Putamen (tissue), 1 donor: ENCODE measurements at regions not wholly inside any gene's neighbourhood (a gene's known extent, or its start where the extent isn't known, plus 50 kb on each side); places are given as distances from the start of the nearest gene placed in this dataset.
A peak's percentile ranks its signal among the peaks of the same experiment; 100 is the strongest.

Experiments
- DNase-seq: peaks from one replicate; pipeline ENCODE4 v3.0.0-alpha.2; 2016; ENCODE audit warnings: low spot score

DNA sequence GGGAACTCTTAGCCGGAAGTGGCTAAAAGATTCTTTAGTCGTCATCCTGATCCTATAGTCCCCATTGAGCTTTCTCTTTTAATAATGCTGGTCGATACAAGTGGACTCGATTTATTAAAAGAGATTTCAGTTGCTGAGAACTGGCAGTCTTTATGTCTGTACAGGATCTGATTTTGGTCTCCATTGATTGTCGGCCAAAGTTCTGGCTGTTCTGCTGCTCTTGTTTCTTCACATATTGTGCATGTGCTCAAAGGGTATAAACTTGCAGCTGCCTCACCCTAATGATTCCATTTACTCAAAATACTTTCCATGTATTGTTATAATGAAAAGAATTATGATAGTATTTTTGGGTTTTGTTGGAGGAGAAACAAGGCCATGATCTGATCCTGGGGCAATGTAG is 100.7 kb upstream of the CTTNBP2 start:
- DNase-seq = no peak

DNA sequence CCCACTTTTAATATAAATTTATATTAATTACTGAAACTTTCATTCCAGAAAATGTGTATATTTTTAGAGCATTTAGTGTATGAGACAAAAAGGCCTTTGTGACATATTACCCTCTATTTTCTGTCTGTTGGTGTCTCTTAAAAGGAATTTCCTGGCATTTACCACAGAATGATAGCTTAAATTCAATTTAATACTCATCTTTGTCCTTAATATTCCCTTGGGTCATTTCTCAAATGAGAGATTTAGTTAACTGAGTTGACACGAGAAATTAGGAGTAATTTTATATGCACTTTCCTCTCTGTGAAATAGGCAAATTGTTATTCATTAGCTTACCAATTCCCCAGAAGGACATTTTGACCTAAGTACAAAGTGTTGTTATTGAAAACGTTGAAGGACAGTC is 101.7 kb upstream of the CTTNBP2 start:
- DNase-seq = no peak

DNA sequence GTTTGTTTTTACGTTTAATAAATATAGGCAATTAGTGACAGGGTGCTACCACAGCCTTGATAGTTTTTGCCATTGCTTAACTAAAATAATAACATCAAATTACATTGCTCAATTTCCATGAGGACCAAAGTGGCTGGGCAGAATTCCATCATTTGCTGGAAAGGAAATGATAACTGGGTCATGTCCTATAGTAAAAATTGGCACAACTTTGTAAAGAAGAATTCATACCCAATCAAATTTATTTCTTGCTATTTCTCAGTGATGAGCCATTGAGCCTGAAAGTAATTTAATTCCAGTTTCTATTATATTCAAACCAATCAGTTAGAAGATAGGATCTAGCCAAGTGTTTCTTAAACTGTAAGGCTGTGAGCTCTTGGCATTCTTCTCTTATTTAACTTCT is 102.2 kb upstream of the CTTNBP2 start:
- DNase-seq = no peak

DNA sequence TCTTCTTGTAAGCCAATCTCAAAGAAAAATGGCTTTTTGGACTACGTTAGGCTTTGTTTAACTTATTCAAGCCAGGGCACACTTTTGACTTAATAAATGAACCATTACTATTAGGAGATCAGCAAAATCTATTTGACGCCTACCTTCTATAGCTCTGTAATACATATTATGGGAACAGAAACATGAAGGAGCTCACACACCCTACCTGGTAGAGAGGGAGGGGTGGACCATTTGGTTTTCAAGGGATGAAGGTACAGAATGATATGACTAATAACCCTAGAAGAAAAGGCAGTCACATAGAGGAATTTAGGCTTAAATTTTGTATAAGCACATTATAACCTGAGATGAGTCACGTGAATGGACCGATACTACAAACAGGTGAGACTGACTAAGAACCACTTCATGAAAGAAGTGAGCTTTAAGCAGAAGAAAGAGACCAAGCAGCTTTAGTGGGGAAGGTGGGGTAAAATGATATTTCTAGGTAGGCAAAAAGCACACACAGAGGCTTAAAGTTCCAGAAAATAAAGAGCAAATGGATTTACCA is 106.8 kb upstream of the CTTNBP2 start:
- no peak for DNase-seq

DNA sequence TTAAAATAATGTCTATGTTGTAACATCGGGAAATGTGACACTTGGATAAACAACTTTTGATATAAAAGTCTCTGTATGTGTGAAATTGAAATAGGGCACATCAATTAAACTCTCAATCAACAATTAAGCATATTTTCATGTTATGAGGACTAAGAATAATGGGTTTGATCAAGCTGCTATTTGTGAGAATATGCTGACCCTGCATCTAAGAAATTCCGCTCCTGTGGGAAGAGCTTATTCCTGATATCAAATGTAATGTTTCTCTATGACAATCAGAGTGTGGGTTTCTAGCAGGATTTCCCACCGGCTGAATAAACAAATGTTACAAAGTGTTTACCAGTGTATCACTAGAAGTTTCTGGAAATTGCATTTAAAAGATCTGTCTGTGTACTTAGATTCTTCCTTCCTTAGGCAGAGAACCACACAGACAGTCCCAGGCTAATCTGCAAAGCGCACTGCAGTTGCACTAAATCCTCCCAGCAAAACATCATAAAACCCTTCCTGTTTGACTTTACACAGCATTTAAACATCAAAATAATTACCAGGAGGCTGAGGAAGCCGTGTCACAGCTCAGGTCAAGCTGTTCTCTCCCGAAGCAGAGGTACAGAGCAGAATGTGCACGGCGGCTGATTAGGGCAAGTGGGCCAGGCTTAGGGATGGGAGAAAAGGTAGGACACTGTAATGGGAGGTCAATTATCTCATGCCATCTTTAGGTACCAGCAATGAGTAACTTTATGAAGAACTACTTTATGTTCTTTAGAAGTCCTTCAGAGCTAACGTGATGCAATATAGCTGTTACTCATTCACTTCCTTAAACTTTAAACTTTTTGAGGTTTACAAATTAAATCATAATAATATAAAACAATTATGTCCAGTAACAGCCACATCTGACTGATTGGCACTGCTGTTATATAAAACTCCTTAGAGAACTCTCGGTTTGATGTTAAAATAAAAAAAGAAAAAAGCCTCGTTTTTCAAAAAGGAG is 109.1 kb upstream of the CTTNBP2 start:
- no peak for DNase-seq

DNA sequence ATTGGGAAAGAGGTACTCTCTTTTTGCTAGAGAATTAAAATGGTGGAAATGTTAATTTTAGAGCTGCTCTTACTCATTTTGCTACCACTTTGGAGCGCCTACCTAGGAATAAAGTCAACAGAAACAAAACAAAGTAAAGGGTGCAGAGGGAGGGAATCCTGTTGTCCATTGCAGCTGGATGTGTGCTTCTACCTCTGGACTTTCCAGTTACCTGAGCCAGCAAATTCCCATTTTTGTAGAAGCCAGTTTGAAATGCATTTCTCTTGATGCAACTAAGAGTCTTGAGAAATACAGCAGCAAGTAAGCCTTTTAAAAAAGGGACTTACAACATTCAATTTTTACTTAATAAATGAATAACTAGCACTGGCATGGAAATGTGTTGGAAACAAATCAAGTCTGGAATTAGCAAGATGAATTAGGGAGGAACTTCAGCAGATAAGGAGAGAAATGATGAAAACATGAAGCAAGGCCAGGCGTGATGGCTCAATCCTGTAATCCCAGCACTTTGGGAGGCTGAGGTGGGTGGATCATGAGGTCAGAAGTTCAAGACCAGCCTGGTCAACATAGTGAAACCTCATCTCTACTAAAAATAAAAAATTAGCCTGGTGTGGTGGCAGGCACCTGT is 113.5 kb upstream of the CTTNBP2 start:
- no peak for DNase-seq

DNA sequence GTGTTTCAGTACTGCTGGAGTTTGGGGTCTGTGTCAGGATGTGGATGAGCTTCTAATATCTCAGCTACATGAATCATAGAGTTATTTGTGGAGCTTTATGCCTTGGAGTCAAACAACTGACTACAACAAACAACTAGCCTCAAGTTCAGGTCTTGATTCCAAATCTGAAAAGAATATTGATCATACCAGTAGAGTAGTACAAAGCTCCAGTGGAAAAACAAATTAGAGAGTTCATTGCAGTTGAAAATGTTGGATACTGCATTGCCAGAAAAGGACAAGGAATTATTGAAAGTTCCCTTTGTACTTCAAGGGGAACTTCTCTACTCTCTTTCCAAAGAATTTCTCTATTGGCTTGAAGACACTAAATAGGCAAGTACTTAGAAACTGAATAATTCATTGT is 117.6 kb upstream of the CTTNBP2 start:
- no peak for DNase-seq

DNA sequence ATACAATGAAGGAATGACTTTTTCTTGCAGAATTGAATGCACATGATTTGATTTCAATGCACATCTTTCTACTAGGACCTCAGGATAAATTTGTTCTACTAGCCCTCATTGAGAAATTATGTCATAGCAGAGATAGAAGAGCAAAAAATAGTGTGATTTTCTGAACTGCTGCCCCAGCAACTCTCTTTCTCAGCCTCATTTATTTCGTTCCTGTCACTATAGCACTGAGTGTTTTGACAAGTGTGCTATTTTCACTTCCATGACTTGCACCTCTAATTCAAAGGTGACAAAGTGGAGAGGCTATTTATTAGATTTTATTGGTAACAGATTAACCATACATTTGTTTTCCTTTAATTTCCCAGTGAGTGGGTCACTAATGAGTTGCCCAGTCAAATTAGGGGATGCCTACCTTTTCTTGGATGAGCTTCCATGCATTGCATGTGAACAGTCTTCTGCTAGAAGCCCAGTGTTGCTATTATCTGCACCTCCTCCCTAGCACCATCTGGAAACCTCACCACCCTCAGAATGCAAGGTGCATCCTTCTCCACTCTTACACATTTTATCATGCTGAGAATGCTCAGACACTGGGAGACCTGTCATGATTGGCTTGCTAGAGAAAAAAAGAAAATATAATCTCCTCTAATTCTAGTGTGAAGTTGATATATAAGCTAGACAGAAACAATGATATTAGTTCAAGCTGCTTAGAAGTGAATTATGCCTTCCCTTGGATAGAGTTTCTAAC is 119.6 kb upstream of the CTTNBP2 start:
- DNase-seq = peak; percentile 19

DNA sequence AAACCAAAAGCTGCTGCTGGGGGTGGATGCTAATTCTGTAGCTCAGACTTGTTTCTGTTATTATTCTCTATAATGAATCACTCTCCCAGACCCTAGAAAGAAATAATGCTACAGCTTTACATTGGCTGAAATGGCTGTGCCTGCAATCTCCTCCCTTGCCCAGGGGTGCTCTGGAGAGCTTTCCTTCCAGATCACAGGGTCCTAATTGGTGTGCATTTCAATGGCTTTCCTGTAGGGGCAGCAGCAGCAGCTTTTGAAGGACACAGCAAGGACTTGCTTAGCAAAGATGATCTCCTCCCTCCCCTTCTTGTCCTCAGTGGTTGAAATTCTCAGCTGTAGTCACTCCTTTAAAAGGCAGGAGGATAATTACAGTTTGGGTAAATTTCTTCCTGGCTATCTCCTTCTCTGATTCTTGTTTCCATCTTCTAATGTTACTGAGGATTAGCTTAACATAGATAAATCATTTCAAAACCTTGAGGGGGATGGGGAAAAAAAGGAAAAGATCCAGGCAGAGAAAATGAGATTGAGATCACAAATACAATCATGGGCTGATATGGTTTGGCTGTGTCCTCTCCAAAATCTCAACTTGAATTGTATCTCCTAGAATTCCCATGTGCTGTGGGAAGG is 120.2 kb upstream of the CTTNBP2 start:
- DNase-seq = peak; percentile 34

DNA sequence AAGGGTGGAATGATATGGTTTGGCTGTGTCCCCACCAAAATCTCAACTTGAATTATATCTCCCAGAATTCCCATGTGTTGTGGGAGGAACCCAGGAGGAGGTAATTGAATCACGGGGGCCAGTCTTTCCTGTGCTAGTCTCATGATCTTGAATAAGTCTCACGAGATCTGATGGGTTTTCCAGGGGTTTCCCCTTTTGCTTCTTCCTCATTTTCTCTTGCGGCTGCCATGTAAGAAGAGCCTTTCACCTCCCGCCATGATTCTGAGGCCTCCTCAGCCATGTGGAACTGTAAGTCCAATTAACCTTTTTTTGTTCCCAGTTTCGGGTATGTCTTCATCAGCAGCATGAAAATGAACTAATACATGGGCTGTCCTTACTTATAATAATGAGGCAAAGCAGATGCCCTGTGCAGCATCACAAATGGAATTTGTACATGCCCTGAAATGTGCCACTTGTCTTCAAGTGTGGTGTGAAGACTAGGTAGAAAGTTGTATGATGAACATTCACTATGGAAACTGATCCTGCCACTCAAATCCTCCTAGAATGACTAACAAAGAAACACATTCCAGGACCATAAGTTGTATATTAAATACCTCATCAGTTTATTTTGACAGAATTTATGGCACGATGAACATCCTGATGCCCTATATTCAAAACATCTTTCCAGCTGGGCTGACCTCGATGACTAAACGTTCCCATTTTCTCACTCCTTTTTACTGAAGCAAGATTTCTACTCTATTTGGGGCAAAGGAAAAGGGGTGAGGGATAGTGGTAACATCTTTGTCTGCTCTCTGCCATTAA is 122.8 kb upstream of the CTTNBP2 start:
- no peak for DNase-seq

DNA sequence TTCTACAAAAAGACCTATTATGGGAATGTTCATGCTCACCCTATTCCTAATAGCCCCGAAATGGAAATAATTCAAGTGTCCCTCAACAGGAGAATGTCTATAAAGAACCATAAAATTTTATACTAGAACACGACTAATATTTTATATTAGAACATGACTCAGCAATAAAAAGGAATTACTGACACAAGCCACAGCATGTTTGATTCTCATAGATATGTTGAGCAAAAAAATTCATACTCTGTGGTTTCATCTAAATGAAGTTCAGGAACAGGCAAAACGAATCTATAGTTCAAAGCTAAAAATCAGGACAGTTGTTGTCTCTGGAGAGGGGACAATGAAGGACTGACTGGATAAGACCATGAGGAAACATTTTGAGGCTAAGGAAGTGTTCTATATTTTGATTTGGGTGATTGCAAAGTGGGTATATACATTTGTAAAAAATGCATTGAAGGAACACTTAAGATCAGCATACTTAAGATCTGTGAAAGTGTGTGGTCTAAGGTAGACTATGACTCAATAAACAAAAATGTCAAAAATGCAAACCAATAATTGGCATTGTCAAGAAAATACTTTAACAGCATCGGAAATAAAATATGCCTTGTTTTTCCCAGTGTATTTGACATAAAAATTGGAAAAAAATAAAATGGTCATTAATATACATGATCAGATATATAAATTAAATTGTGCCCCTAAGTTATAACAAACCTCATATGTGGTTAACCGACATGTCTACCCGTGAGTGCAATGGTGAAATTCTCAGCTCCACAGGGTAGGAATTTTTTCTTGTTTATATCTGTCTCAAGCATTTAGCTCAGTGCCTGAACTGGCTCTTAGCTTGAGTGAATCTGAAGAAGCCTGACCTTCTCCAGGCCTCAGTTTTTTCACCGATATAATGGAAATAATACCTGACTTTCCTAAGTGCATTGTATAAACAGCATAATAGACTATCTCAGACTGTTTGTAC is 124.9 kb upstream of the CTTNBP2 start:
- DNase-seq = no peak

DNA sequence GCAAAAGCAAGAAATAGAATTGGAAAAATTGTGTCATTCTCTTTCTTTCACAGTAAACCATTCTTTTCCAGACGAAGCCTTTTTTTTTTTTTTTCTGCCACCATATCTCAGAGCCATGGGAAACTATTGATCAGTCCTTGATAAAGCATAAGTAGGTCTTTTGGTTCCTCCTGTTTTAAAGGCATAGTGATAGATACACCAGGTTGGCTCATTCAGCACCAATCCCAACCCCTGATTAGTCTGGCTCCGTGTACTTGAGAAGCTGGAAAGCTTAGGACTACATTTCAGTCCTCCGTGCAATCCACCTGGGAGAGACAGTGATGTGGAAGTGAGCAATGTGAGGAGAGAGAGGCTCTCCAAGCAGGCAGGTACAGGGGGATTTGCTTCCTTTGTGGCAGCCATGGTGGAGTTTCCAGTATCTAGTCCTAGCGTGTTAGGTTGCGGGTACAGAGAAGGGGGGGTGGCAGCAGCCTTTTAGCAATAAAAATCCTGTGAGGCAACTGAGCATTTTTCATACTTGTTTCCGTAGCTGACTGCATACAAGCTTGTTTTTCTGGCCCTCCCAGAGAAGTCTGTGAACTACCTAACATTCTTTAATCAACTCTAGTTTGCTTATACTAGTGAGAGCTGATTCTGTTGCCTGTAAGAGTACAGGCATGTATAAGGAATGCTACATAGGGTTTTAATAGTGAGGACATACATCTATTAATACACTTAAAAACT is 127.4 kb upstream of the CTTNBP2 start:
- DNase-seq = no peak

DNA sequence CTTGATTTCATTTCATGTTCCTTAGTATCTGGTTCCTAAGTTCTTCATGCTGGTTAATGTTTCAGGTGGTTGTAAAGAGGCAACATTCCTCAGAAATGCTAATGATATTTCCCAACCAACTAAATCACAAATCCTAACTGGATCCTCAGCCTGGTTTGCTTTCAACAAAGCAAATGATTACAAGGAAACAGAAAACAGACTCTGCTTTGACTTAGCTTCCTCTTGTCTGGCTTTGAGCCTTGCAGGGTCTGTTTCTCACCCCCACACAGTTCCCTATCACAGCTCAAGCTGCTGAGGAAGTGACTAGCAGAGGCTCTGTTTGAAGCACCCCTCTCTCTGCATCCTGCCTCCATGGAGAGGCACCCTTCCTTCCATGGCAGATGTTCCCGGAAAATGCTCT is 130.2 kb upstream of the CTTNBP2 start:
- no peak for DNase-seq

DNA sequence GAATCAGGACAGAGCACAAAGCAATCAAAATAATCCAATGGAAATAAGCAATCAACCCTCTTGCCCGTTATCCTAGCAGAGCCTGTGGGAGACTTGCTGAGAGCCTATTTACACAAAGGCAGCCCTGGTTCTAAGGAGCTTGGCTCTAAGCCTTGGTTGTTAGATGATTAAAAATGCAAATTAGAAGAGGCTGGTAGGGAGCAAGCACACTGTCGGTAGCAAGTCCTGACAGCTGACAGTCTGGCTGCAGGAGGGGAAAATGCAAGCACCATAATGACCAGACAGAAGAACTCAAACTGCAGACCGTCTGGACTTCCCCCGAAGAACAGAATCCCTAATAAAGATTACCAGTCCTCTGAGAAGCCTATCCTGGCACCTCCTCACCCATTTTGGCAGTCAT is 131.8 kb upstream of the CTTNBP2 start:
- DNase-seq = peak; percentile 11

DNA sequence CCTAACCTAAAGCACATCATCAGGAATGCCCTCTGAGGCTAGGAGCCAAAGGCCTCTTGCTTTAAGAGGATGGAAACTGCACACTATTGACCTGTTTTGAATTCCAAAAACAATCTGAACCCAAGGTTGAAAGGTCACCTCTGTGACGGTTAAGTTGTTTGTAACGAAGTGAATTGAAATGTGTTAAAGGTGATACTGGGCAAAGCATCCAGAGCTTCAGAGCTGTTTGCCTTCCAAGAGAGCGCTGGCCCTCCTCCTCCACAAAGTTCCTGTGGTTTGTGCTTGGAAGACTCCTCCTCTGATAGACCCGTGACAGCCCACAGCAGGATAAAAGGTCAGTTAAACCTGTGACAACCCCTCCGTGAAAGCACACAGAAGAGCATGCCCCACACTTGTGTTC is 133.7 kb upstream of the CTTNBP2 start:
- no peak for DNase-seq

DNA sequence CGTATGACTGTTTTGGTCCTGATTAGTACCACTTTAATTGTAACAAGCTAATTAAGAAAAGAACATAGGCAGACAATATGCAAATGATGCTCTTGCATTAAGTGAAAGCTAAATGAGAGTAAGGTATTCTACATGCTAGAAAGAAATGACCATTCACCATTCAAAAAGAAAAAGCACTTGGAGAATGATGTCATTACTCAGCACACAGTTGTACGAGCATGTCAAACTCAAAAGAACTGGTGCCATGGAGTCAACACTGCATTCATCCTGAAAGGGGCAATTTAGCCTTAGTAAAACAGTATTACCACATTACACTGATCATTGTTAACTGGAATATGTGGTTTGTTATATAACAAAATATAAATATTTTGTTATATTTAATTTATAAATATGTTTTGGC is 136.2 kb upstream of the CTTNBP2 start:
- DNase-seq = no peak

DNA sequence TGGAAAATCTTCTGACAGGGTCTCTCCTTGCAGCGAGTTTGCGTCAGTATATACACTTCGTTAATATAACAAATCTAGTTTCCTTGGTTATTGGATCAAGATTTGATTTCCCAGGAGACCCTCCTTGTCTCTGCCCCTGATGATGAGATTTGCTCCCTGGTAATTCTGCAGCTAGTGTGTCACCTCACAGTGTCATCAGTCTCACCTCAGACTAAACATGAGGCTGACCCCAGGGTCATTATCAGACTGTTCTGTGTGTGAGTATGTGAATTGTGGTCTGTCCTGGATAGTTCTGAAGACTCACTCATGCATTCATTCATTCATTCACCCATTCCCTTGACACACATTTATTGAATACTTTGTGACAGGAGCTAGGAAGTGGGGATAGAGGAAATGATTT is 138.4 kb upstream of the CTTNBP2 start:
- DNase-seq = no peak

DNA sequence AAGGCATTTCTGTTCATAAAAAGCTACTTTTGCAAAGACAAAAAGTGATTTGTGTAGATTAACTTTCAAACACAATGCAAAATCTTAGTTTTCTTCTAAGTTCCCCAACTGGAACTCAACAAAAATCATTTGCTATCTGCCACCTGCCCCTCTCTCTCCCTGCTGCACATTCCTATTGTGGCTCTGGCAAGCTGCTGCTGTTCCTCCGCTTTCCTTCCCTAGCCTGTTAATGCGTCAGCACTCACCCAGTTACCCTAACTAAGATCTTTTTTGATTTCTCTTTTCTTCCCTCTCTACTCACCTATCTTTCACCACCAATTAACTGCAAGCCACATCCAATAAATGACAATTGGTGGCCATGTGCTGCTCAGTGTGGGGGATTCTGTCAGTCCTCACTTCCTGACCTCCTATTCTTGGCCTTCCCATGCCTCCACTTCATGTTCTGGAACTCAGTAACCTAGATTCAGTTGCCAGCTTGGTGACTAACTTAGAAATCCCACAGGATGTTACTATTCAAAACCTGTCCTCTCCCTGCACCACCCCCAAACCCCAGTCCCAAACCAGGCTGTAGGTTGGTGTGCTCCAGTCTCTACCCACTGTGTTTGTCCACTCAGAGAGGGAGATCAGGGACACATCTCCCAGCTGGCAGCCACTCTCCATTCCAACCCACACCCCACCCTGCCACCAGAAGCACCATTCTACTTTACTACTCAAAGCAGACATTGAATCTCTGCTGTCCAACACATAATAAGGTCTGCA is 140.2 kb upstream of the CTTNBP2 start:
- DNase-seq = no peak

DNA sequence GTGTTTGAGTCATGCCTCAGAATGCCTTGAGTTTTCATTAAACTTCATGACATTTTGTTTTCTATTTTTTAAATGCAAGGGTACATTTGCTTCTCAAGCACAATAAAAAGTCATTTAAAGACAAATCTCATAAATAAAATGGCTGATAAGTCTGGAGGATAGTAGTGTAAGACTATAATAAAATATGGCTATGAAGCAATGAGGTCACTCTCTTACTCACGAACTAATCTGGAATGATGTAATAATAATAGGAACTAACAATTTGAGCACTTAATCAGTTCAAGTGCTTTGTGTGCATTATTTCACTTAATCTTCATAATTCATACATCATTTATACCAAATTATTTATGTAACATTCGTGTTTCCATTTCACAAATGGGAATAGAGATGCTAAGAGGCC is 149.3 kb upstream of the CTTNBP2 start:
- no peak for DNase-seq
